GM12878 (cell line): ENCODE measurements at regions not wholly inside any gene's neighbourhood (a gene's known extent, or its start where the extent isn't known, plus 50 kb on each side); places are given as distances from the start of the nearest gene placed in this dataset.

Source experiments
- ATAC-seq: fragments of 200-7000 bp; cut with Tn5 transposase; 3 replicates; pipeline ENCODE4 v1.9.1; 2020; ENCODE audit warnings: mild to moderate bottlenecking, moderate library complexity
- BruUV-seq: library from RNA; stranded (reverse); fragments of 400-500 nt; replicated peaks from 2 replicates; lab custom pipeline; 2021; lab: Mats Ljungman, UMichigan
- CTCF ChIA-PET: fragments of 300-600 bp; sonication (Branson Sonifier 250); formaldehyde crosslinking; extraction: SDS; loops from one replicate; lab custom pipeline; 2021; ENCODE audit warnings: inconsistent platforms; lab: Yijun Ruan, JAX
- POLR2A ChIA-PET: fragments of 350-600 bp; formaldehyde crosslinking; extraction: SDS; loops from one replicate; lab custom pipeline; 2021; ENCODE audit warnings: inconsistent platforms; lab: Charles Lee
- RAD21 ChIA-PET: fragments of 300-600 bp; sonication (Branson Sonifier 250); formaldehyde crosslinking; loops from one replicate; lab custom pipeline; 2023; ENCODE audit warnings: antibody characterized with exemption; ENCODE audit not compliant: unreplicated experiment; lab: Charles Lee
- SMC1A ChIA-PET: fragments of 300-600 bp; sonication (Branson Sonifier 250); formaldehyde crosslinking; loops from one replicate; lab custom pipeline; 2023; ENCODE audit not compliant: unreplicated experiment, uncharacterized antibody; lab: Charles Lee
- DNase-seq: peaks from one replicate; pipeline ENCODE4 v3.0.0-alpha.2; 2011; ENCODE audit warnings: low read depth, low spot score
- FAIRE-seq: peaks from 3 replicates; lab custom pipeline; 2011; peaks lifted over from hg19 to GRCh38; lab: Jason Lieb, UNC
- H2AFZ ChIP-seq: 2 replicates; pipeline ENCODE4 v1.6.0; 2011; ENCODE audit warnings: low read depth, low read length, control low read depth; ENCODE audit not compliant: control insufficient read depth
- H3K27ac ChIP-seq: 2 replicates; pipeline ENCODE4 v1.5.1; 2011; ENCODE audit warnings: control low read depth; ENCODE audit not compliant: control insufficient read depth, insufficient read depth
- H3K27me3 ChIP-seq, 2 experiments: replicated peaks in 1 of 2; 2 replicates each; pipeline versions ENCODE4 v1.6.0 to v1.6.1; 2011; ENCODE audit warnings: low read length in 1 of 2; ENCODE audit not compliant: control insufficient read depth in 2 of 2, insufficient read depth in 2 of 2
- H3K36me3 ChIP-seq, 2 experiments: 2 replicates each; pipeline ENCODE4 v1.5.1; 2011; ENCODE audit warnings: low read length in 1 of 2; ENCODE audit not compliant: control insufficient read depth in 2 of 2, insufficient read depth in 2 of 2
- H3K4me1 ChIP-seq: 2 replicates; pipeline ENCODE4 v1.6.1; 2011; ENCODE audit warnings: mild to moderate bottlenecking, low read length, moderate library complexity, mixed read lengths; ENCODE audit not compliant: control insufficient read depth, insufficient read depth
- H3K4me2 ChIP-seq: 2 replicates; pipeline ENCODE4 v1.6.0; 2011; ENCODE audit warnings: control low read depth; ENCODE audit not compliant: control insufficient read depth, insufficient read depth
- H3K4me3 ChIP-seq: fragments of 200-600 bp; sonication (generic); 2 replicates; pipeline ENCODE4 v1.5.1; 2016
- H3K79me2 ChIP-seq: 2 replicates; pipeline ENCODE4 v1.6.0; 2011; ENCODE audit warnings: low read length; ENCODE audit not compliant: control insufficient read depth, insufficient read depth
- H3K9ac ChIP-seq: 2 replicates; pipeline ENCODE4 v1.8.0; 2011; ENCODE audit warnings: low read length, control low read depth, mixed read lengths; ENCODE audit not compliant: control insufficient read depth, insufficient read depth
- H3K9me3 ChIP-seq: replicated peaks from 3 replicates; pipeline ENCODE4 v1.5.1; 2011; ENCODE audit warnings: mild to moderate bottlenecking, low read length; ENCODE audit not compliant: control insufficient read depth, insufficient read depth
- H4K20me1 ChIP-seq: 2 replicates; pipeline ENCODE4 v1.6.0; 2011; ENCODE audit not compliant: control insufficient read depth, insufficient read depth
- FOXK2 ChIP-seq: fragments of 450-650 bp; IDR thresholded peaks from 2 replicates; pipeline ENCODE4 v1.6.1; 2017; ENCODE audit warnings: mild to moderate bottlenecking, moderate library complexity
- FOXM1 ChIP-seq: IDR thresholded peaks from 2 replicates; pipeline ENCODE4 v1.6.1; 2012; ENCODE audit warnings: low read depth, mild to moderate bottlenecking, inconsistent platforms, low read length, moderate library complexity
- HDGF ChIP-seq: fragments of 450-650 bp; IDR thresholded peaks from 2 replicates; pipeline ENCODE4 v1.6.1; 2016; ENCODE audit warnings: antibody characterized with exemption
- IRF4 ChIP-seq: IDR thresholded peaks from 2 replicates; pipeline ENCODE4 v1.6.1; 2011; ENCODE audit warnings: low read depth, low read length
- JUND ChIP-seq: IDR thresholded peaks from 2 replicates; pipeline ENCODE4 v1.6.1; 2012; ENCODE audit warnings: low read depth, mild to moderate bottlenecking, low read length, improper control_type of control experiment, moderate library complexity
- MTA3 ChIP-seq: IDR thresholded peaks from 2 replicates; pipeline ENCODE4 v1.6.1; 2012; ENCODE audit warnings: low read length, inconsistent platforms, borderline replicate concordance
- MXI1 ChIP-seq: fragments of 150-350 bp; IDR thresholded peaks from 2 replicates; pipeline ENCODE4 v1.6.1; 2011; ENCODE audit warnings: low read depth, mild to moderate bottlenecking, inconsistent platforms, low read length, improper control_type of control experiment
- POLR2AphosphoS5 ChIP-seq: IDR thresholded peaks from 2 replicates; pipeline ENCODE4 v1.6.1; 2011; ENCODE audit warnings: mild to moderate bottlenecking, low read length, inconsistent platforms
- RFX5 ChIP-seq: IDR thresholded peaks from 2 replicates; pipeline ENCODE4 v1.6.1; 2011; ENCODE audit warnings: low read depth, low read length, improper control_type of control experiment
- SIX5 ChIP-seq: IDR thresholded peaks from 2 replicates; pipeline ENCODE4 v1.6.1; 2011; ENCODE audit warnings: mild to moderate bottlenecking, low read depth, low read length, moderate library complexity; ENCODE audit not compliant: severe bottlenecking
- SUZ12 ChIP-seq: fragments of 200-600 bp; sonication (generic); IDR thresholded peaks from one replicate; pipeline ENCODE4 v1.6.1; 2018; ENCODE audit warnings: antibody characterized with exemption, mild to moderate bottlenecking; ENCODE audit not compliant: unreplicated experiment
- TCF3 ChIP-seq: IDR thresholded peaks from 2 replicates; pipeline ENCODE4 v1.6.1; 2012; ENCODE audit warnings: low read depth, mild to moderate bottlenecking, low read length, borderline replicate concordance; ENCODE audit not compliant: insufficient read depth
- TCF7 ChIP-seq: IDR thresholded peaks from 2 replicates; pipeline ENCODE4 v1.6.1; 2014; ENCODE audit warnings: antibody characterized with exemption, borderline replicate concordance
- ZNF207 ChIP-seq: fragments of 450-650 bp; IDR thresholded peaks from 2 replicates; pipeline ENCODE4 v1.6.1; 2014; ENCODE audit warnings: antibody characterized with exemption, mild to moderate bottlenecking, borderline replicate concordance
- WGBS: methylation state at CpG from one replicate; pipeline ENCODE4 v1.1.6; 2016; ENCODE audit warnings: low lambda C conversion rate; ENCODE audit not compliant: insufficient replicate concordance, insufficient coverage; ENCODE audit errors: missing lambda C conversion rate; 5-methylcytosine and 5-hydroxymethylcytosine counted together
- in situ Hi-C: fragments of 300-500 bp; cut with MboI; formaldehyde crosslinking; loops from 9 replicates; pipeline ENCODE4 v1.14.3; 2018; ENCODE audit warnings: mixed read lengths
- intact Hi-C: fragments of 100-400 bp; cut with micrococcal nuclease; formaldehyde crosslinking; loops from one replicate; pipeline ENCODE4 v1.14.2; 2022; ENCODE audit not compliant: unreplicated experiment
- TF ChIP-seq, protein P1 (sequence below): IDR thresholded peaks from 2 replicates; pipeline ENCODE4 v1.6.1; 2012; ENCODE audit warnings: low read length, inconsistent platforms

DNA sequence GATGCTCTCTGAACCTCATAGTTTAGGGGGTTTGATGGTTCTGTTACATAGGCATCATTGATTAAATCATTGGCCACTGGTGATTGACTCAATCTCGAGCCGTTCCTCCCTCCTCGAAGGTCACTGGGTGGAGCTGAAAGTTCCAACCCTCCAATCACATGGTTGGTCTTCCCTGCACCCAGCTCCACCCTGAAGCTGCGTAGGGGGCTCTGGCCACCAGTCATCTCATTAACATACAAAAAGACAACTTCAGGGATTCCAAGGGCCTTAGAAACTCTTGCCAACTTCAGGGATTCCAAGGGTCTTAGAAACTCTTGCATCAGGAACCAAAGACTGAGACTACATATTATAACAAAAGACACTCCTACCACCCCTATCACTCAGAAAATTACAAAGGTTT is 306.5 kb upstream of the TNRC6C start:
- WGBS, result 34% methylated on average over 4 of the region's 4 CpGs
- ChIA-PET POLR2A (no interaction called here), RAD21 (no interaction called here), SMC1A (interaction anchor here (1.0 kb wide), 1 partner anchor 361 kb away, joined by 4 read pairs; no protein-coding TSS in a partner anchor), CTCF (interaction anchor here (1.0 kb wide), 1 partner anchor 361 kb away, joined by 3 read pairs; no protein-coding TSS in a partner anchor)
- no peaks in the 10 kb centered on the region for H4K20me1 ChIP-seq
- no peak overlapping the region for H3K4me2 ChIP-seq
- no peak overlapping the region for H3K27ac ChIP-seq
- no peaks in the 10 kb centered on the region for H3K9me3 ChIP-seq
- intact Hi-C loops (no loop called here), in situ Hi-C loops (no loop called here)
- no peak for ATAC-seq
- no peaks in the 10 kb centered on the region for H3K36me3 ChIP-seq
- no peaks in the 10 kb centered on the region; a peak in 2 of 4 replicates for H3K27me3 ChIP-seq
- DNase-seq, result no peak
- no TSS peak for BruUV-seq
- H3K79me2 ChIP-seq, result no peaks in the 10 kb centered on the region
- no peaks in the 10 kb centered on the region for H3K4me1 ChIP-seq
- no peak overlapping the region for H2AFZ ChIP-seq
- FAIRE-seq, result no peak
- no peak for TF ChIP-seq SIX5
- TF ChIP-seq MXI1, result no peak
- TF ChIP-seq RFX5, result no peak
- no peak for TF ChIP-seq MTA3
- no peak for TF ChIP-seq IRF4
- TF ChIP-seq ZNF207, result no peak
- no peak for TF ChIP-seq TCF7
- no peak for TF ChIP-seq HDGF
- TF ChIP-seq TCF3, result no peak
- TF ChIP-seq, protein P1, sequence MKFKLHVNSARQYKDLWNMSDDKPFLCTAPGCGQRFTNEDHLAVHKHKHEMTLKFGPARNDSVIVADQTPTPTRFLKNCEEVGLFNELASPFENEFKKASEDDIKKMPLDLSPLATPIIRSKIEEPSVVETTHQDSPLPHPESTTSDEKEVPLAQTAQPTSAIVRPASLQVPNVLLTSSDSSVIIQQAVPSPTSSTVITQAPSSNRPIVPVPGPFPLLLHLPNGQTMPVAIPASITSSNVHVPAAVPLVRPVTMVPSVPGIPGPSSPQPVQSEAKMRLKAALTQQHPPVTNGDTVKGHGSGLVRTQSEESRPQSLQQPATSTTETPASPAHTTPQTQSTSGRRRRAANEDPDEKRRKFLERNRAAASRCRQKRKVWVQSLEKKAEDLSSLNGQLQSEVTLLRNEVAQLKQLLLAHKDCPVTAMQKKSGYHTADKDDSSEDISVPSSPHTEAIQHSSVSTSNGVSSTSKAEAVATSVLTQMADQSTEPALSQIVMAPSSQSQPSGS, result no peak
- no peak for TF ChIP-seq FOXM1
- no peak for TF ChIP-seq POLR2AphosphoS5
- TF ChIP-seq SUZ12, result no peak
- no peak for TF ChIP-seq JUND
- TF ChIP-seq FOXK2, result no peak
- H3K9ac ChIP-seq, result no peak overlapping the region
- no peak overlapping the region for H3K4me3 ChIP-seq
